ENCODE measurements at regions not wholly inside any gene's neighbourhood (a gene's known extent, or its start where the extent isn't known, plus 50 kb on each side); places are given as distances from the start of the nearest gene placed in this dataset.

GRCh38 chr5:3030511-3031165 lies 279.2 kb upstream of the IRX2 start:
- intact Hi-C loops (cut with DNase I): no loop called here
- H3K36me3 ChIP-seq: no peaks in the 10 kb centered on the region
- H3K9me3 ChIP-seq: no peaks in the 10 kb centered on the region
- H3K27ac ChIP-seq: no peak overlapping the region
- no peak overlapping the region for H3K4me3 ChIP-seq
- no peak for TF ChIP-seq CTCF (IDR thresholded peaks at IDR 0.05)
- TF ChIP-seq POLR2A (IDR thresholded peaks at IDR 0.05): no peak
- TF ChIP-seq POLR2AphosphoS5 (IDR thresholded peaks at IDR 0.05): no peak
- WGBS: 91% methylated on average over 21 of the region's 21 CpGs
- H3K27me3 ChIP-seq (replicated peaks; ENCODE audit: insufficient read depth): no peaks in the 10 kb centered on the region
- no peaks in the 10 kb centered on the region for H3K4me1 ChIP-seq (replicated peaks)
- no peak for DNase-seq (ENCODE audit: low spot score)

DNA sequence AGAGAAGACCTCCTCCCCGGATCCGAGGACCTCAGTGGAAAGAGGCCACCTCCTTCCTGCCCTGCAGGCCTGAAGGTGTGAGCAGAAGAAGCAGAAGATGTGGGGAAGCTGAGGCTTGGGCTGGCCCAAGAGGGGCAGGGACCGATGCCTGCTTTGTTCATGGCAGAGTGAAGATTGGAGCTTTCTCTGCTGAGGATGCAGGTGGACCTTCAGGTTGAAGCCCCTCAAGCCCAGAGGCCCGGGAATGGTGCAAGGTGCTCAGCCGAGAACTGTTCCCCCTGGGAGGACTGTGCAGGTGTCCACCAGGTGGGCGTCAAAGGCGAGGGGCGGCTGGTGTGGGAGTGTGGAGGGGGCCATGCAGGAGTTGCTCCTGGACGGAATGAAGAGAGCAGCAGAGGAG lies 277.9 kb upstream of the IRX2 start:
- intact Hi-C loops (cut with DNase I): no loop called here
- H3K36me3 ChIP-seq: no peaks in the 10 kb centered on the region
- TF ChIP-seq POLR2AphosphoS5 (IDR thresholded peaks at IDR 0.05) (no peak), CTCF (IDR thresholded peaks at IDR 0.05) (no peak), POLR2A (IDR thresholded peaks at IDR 0.05) (no peak)
- H3K27ac ChIP-seq: no peak overlapping the region
- H3K9me3 ChIP-seq: no peaks in the 10 kb centered on the region
- no peaks in the 10 kb centered on the region for H3K4me1 ChIP-seq (replicated peaks)
- no peak overlapping the region for H3K4me3 ChIP-seq
- no peaks in the 10 kb centered on the region for H3K27me3 ChIP-seq (replicated peaks; ENCODE audit: insufficient read depth)
- WGBS: 96% methylated on average over 9 of the region's 9 CpGs
- DNase-seq (ENCODE audit: low spot score): no peak

DNA sequence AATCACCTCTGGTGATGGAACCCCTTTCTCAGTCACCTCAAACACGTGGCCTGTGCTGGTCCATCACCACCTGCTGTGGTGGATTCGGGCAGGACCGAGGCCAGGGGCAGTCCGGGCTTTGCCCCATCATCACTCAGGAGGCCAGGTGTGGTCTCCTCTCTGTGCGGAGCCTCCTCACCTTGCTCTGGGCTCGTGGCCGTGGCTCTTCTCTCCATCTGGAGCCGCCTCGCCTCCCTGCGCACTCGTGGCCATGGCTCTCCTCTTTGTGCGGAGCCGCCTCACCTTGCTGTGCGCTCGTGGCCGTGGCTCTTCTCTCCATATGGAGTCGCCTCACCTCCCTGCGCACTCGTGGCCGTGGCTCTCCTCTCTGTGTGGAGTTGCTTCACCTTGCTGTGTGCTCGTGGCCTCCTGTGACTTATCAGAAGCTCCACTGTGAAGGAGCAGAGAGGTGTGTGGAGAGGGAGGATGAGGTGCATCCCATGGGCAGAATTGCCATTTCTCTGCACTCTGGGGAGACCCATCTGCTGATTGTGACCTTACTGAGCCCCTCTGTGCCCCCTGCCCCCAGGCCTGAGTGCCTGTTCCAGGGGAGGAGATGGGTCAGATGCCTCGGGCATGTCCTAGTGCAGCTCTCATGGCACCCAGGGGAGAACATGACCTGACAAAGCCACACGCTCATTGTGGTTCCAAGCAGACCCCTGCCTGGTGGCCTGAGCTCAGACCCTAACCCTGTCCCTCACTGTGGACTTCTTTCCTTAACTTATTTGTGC lies 276.6 kb upstream of the IRX2 start:
- no peak overlapping the region for H3K4me3 ChIP-seq
- H3K27me3 ChIP-seq (replicated peaks; ENCODE audit: insufficient read depth): no peaks in the 10 kb centered on the region
- intact Hi-C loops (cut with DNase I): no loop called here
- DNase-seq (ENCODE audit: low spot score): no peak
- H3K4me1 ChIP-seq (replicated peaks): no peaks in the 10 kb centered on the region
- H3K9me3 ChIP-seq: no peaks in the 10 kb centered on the region
- TF ChIP-seq POLR2A (IDR thresholded peaks at IDR 0.05) (no peak), CTCF (IDR thresholded peaks at IDR 0.05) (no peak), POLR2AphosphoS5 (IDR thresholded peaks at IDR 0.05) (no peak)
- H3K36me3 ChIP-seq: no peaks in the 10 kb centered on the region
- H3K27ac ChIP-seq: no peak overlapping the region
- 87% methylated on average over 23 of the region's 23 CpGs for WGBS

DNA sequence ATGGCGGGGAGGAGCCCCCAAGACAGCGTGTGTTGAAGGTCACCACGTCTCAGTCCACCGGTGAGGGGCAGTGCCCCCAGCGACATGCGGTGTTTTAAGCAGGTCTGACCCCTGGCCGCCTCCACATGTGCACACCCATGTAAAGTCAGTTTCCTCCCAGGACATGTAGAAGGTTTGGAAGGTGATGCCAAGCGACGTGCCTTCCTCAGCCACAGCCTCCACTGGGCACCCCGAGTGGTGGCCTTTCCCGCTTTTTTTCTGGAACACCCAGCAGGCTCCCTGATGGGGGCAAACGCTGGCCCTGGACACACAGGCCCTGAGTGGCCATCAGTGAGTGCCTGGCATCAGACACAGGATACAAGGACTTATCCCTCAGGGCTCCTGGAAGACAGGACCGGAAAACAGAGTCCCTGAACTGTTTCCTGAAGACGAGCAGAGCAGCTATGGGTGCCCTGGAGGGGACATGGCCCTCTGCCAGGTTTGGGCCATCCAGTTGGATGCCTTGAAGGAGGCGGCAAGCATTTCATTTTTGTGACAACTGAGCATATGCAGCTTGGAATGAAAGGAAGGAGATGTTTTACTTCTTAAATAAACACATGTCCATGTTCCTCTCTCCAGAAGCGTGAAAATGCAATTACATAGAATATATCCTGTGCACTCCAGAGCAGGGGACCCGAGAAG lies 275.8 kb upstream of the IRX2 start:
- Histone ChIP-seq H3K4me1 (replicated peaks) (no peaks in the 10 kb centered on the region), H3K36me3 (no peaks in the 10 kb centered on the region), H3K9me3 (no peaks in the 10 kb centered on the region), H3K4me3 (no peak overlapping the region), H3K27me3 (replicated peaks; ENCODE audit: insufficient read depth) (no peaks in the 10 kb centered on the region), H3K27ac (no peak overlapping the region)
- no peak for TF ChIP-seq CTCF (IDR thresholded peaks at IDR 0.05)
- no peak for TF ChIP-seq POLR2AphosphoS5 (IDR thresholded peaks at IDR 0.05)
- no peak for TF ChIP-seq POLR2A (IDR thresholded peaks at IDR 0.05)
- 77% methylated on average over 17 of the region's 17 CpGs for WGBS
- intact Hi-C loops (cut with DNase I): no loop called here
- DNase-seq (ENCODE audit: low spot score): no peak
